HepG2 (cell line): ENCODE measurements at regions not wholly inside any gene's neighbourhood (a gene's known extent, or its start where the extent isn't known, plus 50 kb on each side); places are given as distances from the start of the nearest gene placed in this dataset.

Experiments
- IRF2 ChIP-seq: IDR thresholded peaks from 2 replicates; pipeline ENCODE4 v1.6.1; 2018; ENCODE audit warnings: missing genetic modification reagents, missing compliant biosample characterization
- MAZ ChIP-seq, 2 experiments: sonication (generic) in 1 of 2; formaldehyde crosslinking in 1 of 2; IDR thresholded peaks; 2 replicates each; pipeline versions ENCODE4 v1.5.0 to v1.6.1; 2012 to 2020; ENCODE audit warnings: low read depth in 2 of 2, mild to moderate bottlenecking in 2 of 2, borderline replicate concordance in 1 of 2, improper control_type of control experiment in 1 of 2, low read length in 1 of 2, missing genetic modification reagents in 1 of 2, moderate library complexity in 1 of 2
- YY1 ChIP-seq: IDR thresholded peaks from 2 replicates; pipeline ENCODE4 v1.6.1; 2011; ENCODE audit warnings: low read length, low read depth, moderate library complexity, mild to moderate bottlenecking; ENCODE audit not compliant: insufficient read depth, insufficient replicate concordance
- TF ChIP-seq, protein P1 (sequence below): sonication (generic); formaldehyde crosslinking; IDR thresholded peaks from 2 replicates; pipeline ENCODE4 v1.8.0; 2022; ENCODE audit warnings: low read depth, missing genetic modification reagents

DNA sequence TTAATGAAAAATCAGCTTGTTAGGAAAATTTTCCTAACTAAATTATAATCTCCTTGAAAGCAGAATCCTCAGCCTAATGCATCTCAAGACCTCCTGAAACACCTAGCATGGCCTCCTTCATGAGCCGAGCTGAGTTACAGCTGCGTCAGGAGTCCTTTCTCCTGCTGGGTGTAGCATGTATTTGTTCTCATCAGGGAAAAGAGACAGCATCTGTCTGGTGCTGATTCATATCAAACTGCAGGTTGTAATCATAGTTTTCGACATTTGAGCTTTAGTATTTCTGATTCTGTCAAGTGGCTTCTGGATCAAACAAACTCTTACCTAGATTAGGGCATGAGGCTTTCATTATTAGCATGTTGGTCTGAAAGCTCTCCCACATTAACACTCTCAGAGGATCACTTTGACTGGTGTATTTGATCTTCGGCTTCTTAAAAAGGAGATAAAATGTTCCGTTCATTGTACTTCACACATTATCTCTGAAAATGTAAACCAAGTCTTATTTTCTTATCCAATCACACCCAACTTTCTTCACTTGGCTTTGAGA lies 140.1 kb upstream of the FRG1 start:
- TF ChIP-seq IRF2 (CRISPR knock-in tag) (no peak), YY1 (no peak), MAZ (IDR thresholded peaks at IDR 0.05; ENCODE audit: borderline replicate concordance, low read depth, low read length) (no peak), MAZ (CRISPR knock-in tag; IDR thresholded peaks at IDR 0.05; ENCODE audit: low read depth) (no peak)
- TF ChIP-seq, protein P1, sequence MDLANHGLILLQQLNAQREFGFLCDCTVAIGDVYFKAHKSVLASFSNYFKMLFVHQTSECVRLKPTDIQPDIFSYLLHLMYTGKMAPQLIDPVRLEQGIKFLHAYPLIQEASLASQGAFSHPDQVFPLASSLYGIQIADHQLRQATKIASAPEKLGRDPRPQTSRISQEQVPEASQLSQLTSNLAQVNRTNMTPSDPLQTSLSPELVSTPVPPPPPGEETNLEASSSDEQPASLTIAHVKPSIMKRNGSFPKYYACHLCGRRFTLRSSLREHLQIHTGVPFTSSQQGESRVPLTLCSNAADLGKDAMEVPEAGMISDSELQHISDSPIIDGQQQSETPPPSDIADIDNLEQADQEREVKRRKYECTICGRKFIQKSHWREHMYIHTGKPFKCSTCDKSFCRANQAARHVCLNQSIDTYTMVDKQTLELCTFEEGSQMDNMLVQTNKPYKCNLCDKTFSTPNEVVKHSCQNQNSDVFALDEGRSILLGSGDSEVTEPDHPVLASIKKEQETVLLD = no peak
